ENCODE measurements at regions not wholly inside any gene's neighbourhood (a gene's known extent, or its start where the extent isn't known, plus 50 kb on each side); places are given as distances from the start of the nearest gene placed in this dataset.

- TF ChIP-seq CTCF (IDR thresholded peaks at IDR 0.05; ENCODE audit: insufficient read depth, low read length) (no peak), POLR2AphosphoS5 (IDR thresholded peaks at IDR 0.05; ENCODE audit: low read depth) (no peak)
Observed at GRCh38 chr3:40637906-40638305, 113.1 kb downstream of the ZNF621 start.
